ENCODE measurements at regions not wholly inside any gene's neighbourhood (a gene's known extent, or its start where the extent isn't known, plus 50 kb on each side); places are given as distances from the start of the nearest gene placed in this dataset.
"Not testable (repeated sequence)": the region's sequence is repeated elsewhere in the genome, so short reads cannot be mapped to it uniquely, and the experiment has no call there.

- TF ChIP-seq, protein P1, sequence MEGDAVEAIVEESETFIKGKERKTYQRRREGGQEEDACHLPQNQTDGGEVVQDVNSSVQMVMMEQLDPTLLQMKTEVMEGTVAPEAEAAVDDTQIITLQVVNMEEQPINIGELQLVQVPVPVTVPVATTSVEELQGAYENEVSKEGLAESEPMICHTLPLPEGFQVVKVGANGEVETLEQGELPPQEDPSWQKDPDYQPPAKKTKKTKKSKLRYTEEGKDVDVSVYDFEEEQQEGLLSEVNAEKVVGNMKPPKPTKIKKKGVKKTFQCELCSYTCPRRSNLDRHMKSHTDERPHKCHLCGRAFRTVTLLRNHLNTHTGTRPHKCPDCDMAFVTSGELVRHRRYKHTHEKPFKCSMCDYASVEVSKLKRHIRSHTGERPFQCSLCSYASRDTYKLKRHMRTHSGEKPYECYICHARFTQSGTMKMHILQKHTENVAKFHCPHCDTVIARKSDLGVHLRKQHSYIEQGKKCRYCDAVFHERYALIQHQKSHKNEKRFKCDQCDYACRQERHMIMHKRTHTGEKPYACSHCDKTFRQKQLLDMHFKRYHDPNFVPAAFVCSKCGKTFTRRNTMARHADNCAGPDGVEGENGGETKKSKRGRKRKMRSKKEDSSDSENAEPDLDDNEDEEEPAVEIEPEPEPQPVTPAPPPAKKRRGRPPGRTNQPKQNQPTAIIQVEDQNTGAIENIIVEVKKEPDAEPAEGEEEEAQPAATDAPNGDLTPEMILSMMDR (IDR thresholded peaks at IDR 0.05) = not testable (repeated sequence)
- TF ChIP-seq POLR2A, EP300, POLR2AphosphoS5 (IDR thresholded peaks at IDR 0.05): not testable (repeated sequence)
These were observed 224.3 kb upstream of the COBL start for GRCh38 chr7:51540906-51541305.

All from sigmoid colon (tissue), 4 donors.